ENCODE measurements at regions not wholly inside any gene's neighbourhood (a gene's known extent, or its start where the extent isn't known, plus 50 kb on each side); places are given as distances from the start of the nearest gene placed in this dataset.

- TF ChIP-seq CTCF (IDR thresholded peaks at IDR 0.05) (no peak), EZH2 (IDR thresholded peaks at IDR 0.05; ENCODE audit: borderline replicate concordance, insufficient read depth, low read depth, low read length, poor library complexity, severe bottlenecking) (no peak)
These were observed 505.4 kb upstream of the MYT1L start for GRCh38 chr2:2836343-2837070.
